IMR-90 (cell line): ENCODE measurements at regions not wholly inside any gene's neighbourhood (a gene's known extent, or its start where the extent isn't known, plus 50 kb on each side); places are given as distances from the start of the nearest gene placed in this dataset.

Source experiments
- ATAC-seq: fragments of 200-7000 bp; cut with Tn5 transposase; 2 replicates; pipeline ENCODE4 v1.9.1; 2020; ENCODE audit warnings: low read depth, mild to moderate bottlenecking, moderate library complexity
- BruUV-seq: library from RNA; stranded (reverse); fragments of 400-500 nt; replicated peaks from 2 replicates; lab custom pipeline; 2021; lab: Mats Ljungman, UMichigan
- CTCF ChIA-PET: fragments of 300-600 bp; formaldehyde crosslinking; extraction: SDS; loops from one replicate; lab custom pipeline; 2021; ENCODE audit warnings: antibody characterized with exemption; lab: Yijun Ruan, JAX
- POLR2A ChIA-PET: fragments of 300-600 bp; sonication (Branson Sonifier 250); formaldehyde crosslinking; loops from one replicate; lab custom pipeline; 2022; ENCODE audit warnings: antibody characterized with exemption; ENCODE audit not compliant: unreplicated experiment; lab: Charles Lee
- DNase-seq: peaks from one replicate; pipeline ENCODE4 v3.0.0; 2013
- H2AFZ ChIP-seq: replicated peaks from 2 replicates; pipeline ENCODE3; 2013; ENCODE audit warnings: low read length, mild to moderate bottlenecking; ENCODE audit not compliant: poor library complexity
- H2AK5ac ChIP-seq: 2 replicates; pipeline ENCODE4 v1.6.1; 2013; ENCODE audit warnings: low read depth, low read length, inconsistent platforms
- H2AK9ac ChIP-seq: replicated peaks from 2 replicates; pipeline ENCODE3; 2013; ENCODE audit warnings: mild to moderate bottlenecking, low read depth, low read length, moderate library complexity; ENCODE audit not compliant: poor library complexity
- H2BK120ac ChIP-seq: 2 replicates; pipeline ENCODE4 v1.6.1; 2013; ENCODE audit warnings: low read depth, low read length, inconsistent platforms
- H2BK15ac ChIP-seq: 3 replicates; pipeline ENCODE4 v1.6.1; 2013; ENCODE audit warnings: low read depth, low read length, inconsistent platforms
- H2BK20ac ChIP-seq: 2 replicates; pipeline ENCODE4 v1.6.1; 2013; ENCODE audit warnings: low read depth, mild to moderate bottlenecking, inconsistent platforms, low read length, moderate library complexity
- H2BK5ac ChIP-seq: 2 replicates; pipeline ENCODE4 v1.6.1; 2013; ENCODE audit warnings: mild to moderate bottlenecking, low read depth, low read length, inconsistent platforms; ENCODE audit not compliant: poor library complexity, severe bottlenecking
- H3K14ac ChIP-seq: replicated peaks from 2 replicates; pipeline ENCODE4 v1.6.1; 2013; ENCODE audit warnings: low read depth, low read length, inconsistent platforms
- H3K18ac ChIP-seq: 2 replicates; pipeline ENCODE4 v1.6.1; 2013; ENCODE audit warnings: low read depth, low read length, control low read depth
- H3K23ac ChIP-seq: 2 replicates; pipeline ENCODE4 v1.6.1; 2013; ENCODE audit warnings: low read depth, low read length, inconsistent platforms
- H3K27ac ChIP-seq: 2 replicates; pipeline ENCODE4 v1.5.1; 2013; ENCODE audit warnings: mild to moderate bottlenecking, control low read depth, low read length; ENCODE audit not compliant: insufficient read depth
- H3K27me3 ChIP-seq: 2 replicates; pipeline ENCODE4 v1.6.1; 2013; ENCODE audit warnings: low read length; ENCODE audit not compliant: control insufficient read depth, insufficient read depth
- H3K36me3 ChIP-seq: 2 replicates; pipeline ENCODE4 v1.6.1; 2013; ENCODE audit warnings: low read length, mixed read lengths; ENCODE audit not compliant: control insufficient read depth, insufficient read depth
- H3K4ac ChIP-seq: 2 replicates; pipeline ENCODE4 v1.6.1; 2013; ENCODE audit warnings: low read depth, low read length, inconsistent platforms
- H3K4me1 ChIP-seq: 2 replicates; pipeline ENCODE4 v1.6.1; 2013; ENCODE audit warnings: low read length, mixed read lengths; ENCODE audit not compliant: control insufficient read depth, insufficient read depth
- H3K4me2 ChIP-seq: 2 replicates; pipeline ENCODE4 v1.6.1; 2013; ENCODE audit warnings: low read depth, mild to moderate bottlenecking, control low read depth, low read length, moderate library complexity
- H3K4me3 ChIP-seq: 2 replicates; pipeline ENCODE4 v1.5.1; 2013; ENCODE audit warnings: low read depth, mild to moderate bottlenecking, control low read depth, low read length, moderate library complexity; ENCODE audit not compliant: insufficient read depth
- H3K56ac ChIP-seq: 2 replicates; pipeline ENCODE4 v1.6.1; 2013; ENCODE audit warnings: low read length, inconsistent platforms; ENCODE audit not compliant: insufficient read depth; ENCODE audit errors: extremely low read depth
- H3K79me1 ChIP-seq, 2 experiments: 2 replicates each; pipeline ENCODE4 v1.6.1; 2013; ENCODE audit warnings: low read length in 2 of 2, inconsistent platforms in 1 of 2, low read depth in 1 of 2
- H3K9ac ChIP-seq: 2 replicates; pipeline ENCODE4 v1.6.1; 2013; ENCODE audit warnings: low read depth, low read length, control low read depth
- H3K9me1 ChIP-seq: 2 replicates; pipeline ENCODE4 v1.6.1; 2013; ENCODE audit warnings: low read length, inconsistent platforms; ENCODE audit not compliant: insufficient read depth
- H3K9me3 ChIP-seq: 2 replicates; pipeline ENCODE4 v1.6.1; 2013; ENCODE audit warnings: low read length; ENCODE audit not compliant: control insufficient read depth, insufficient read depth
- H4K20me1 ChIP-seq: 2 replicates; pipeline ENCODE4 v1.6.1; 2013; ENCODE audit warnings: low read length, inconsistent platforms; ENCODE audit not compliant: insufficient read depth
- H4K5ac ChIP-seq: 2 replicates; pipeline ENCODE4 v1.6.1; 2013; ENCODE audit warnings: mild to moderate bottlenecking, low read depth, low read length, control low read depth
- H4K8ac ChIP-seq, 2 experiments: 2 replicates each; pipeline ENCODE4 v1.6.1; 2013; ENCODE audit warnings: low read depth in 2 of 2, low read length in 2 of 2, control low read depth in 1 of 2, inconsistent platforms in 1 of 2
- H4K91ac ChIP-seq: 2 replicates; pipeline ENCODE4 v1.6.1; 2013; ENCODE audit warnings: low read depth, low read length, inconsistent platforms; ENCODE audit not compliant: insufficient read depth
- BHLHE40 ChIP-seq: fragments of 150-350 bp; IDR thresholded peaks from 2 replicates; pipeline ENCODE4 v1.6.1; 2016; ENCODE audit warnings: mild to moderate bottlenecking, low read depth, low read length
- CEBPB ChIP-seq: IDR thresholded peaks from 2 replicates; pipeline ENCODE4 v1.6.1; 2012; ENCODE audit warnings: low read depth, low read length, improper control_type of control experiment
- CHD1 ChIP-seq: IDR thresholded peaks from 2 replicates; pipeline ENCODE4 v1.6.1; 2012; ENCODE audit warnings: low read depth, low read length, improper control_type of control experiment
- CTCF ChIP-seq: conservative IDR thresholded peaks from 2 replicates; pipeline ENCODE4 v1.5.1; 2012; ENCODE audit warnings: mild to moderate bottlenecking, low read depth, low read length, improper control_type of control experiment
- FOS ChIP-seq: fragments of 150-350 bp; IDR thresholded peaks from 2 replicates; pipeline ENCODE4 v1.6.1; 2016; ENCODE audit warnings: low read depth, low read length
- MAFK ChIP-seq: IDR thresholded peaks from 2 replicates; pipeline ENCODE4 v1.6.1; 2012; ENCODE audit warnings: low read depth, low read length, improper control_type of control experiment
- MAZ ChIP-seq: IDR thresholded peaks from 2 replicates; pipeline ENCODE4 v1.6.1; 2012; ENCODE audit warnings: low read depth, mild to moderate bottlenecking, low read length, improper control_type of control experiment, moderate library complexity, borderline replicate concordance
- MXI1 ChIP-seq: IDR thresholded peaks from 2 replicates; pipeline ENCODE4 v1.6.1; 2012; ENCODE audit warnings: low read depth, mild to moderate bottlenecking, low read length, moderate library complexity, borderline replicate concordance
- NFE2L2 ChIP-seq: fragments of 150-350 bp; IDR thresholded peaks from 2 replicates; pipeline ENCODE4 v1.6.1; 2016; ENCODE audit warnings: low read depth, mild to moderate bottlenecking, low read length
- POLR2A ChIP-seq: IDR thresholded peaks from 2 replicates; pipeline ENCODE4 v1.6.1; 2012; ENCODE audit warnings: mild to moderate bottlenecking, low read depth, low read length
- RAD21 ChIP-seq: IDR thresholded peaks from 2 replicates; pipeline ENCODE4 v1.6.1; 2012; ENCODE audit warnings: low read length, improper control_type of control experiment
- RCOR1 ChIP-seq: IDR thresholded peaks from 2 replicates; pipeline ENCODE4 v1.6.1; 2012; ENCODE audit warnings: mild to moderate bottlenecking, low read length, improper control_type of control experiment; ENCODE audit not compliant: insufficient replicate concordance
- RFX5 ChIP-seq: IDR thresholded peaks from 2 replicates; pipeline ENCODE4 v1.8.0; 2012; ENCODE audit warnings: low read depth, mild to moderate bottlenecking, low read length, moderate library complexity
- SMC3 ChIP-seq: fragments of 150-350 bp; IDR thresholded peaks from 2 replicates; pipeline ENCODE4 v1.6.1; 2016; ENCODE audit warnings: low read depth, mild to moderate bottlenecking, antibody characterized with exemption, low read length, moderate library complexity
- WGBS, 2 experiments: methylation state at CpG; one replicate each; pipeline versions ENCODE4 v1.1.5 to v1.1.7; 2013; ENCODE audit warnings: missing lambda C conversion rate in 2 of 2; ENCODE audit not compliant: insufficient read length in 1 of 2; ENCODE audit errors: extremely low coverage in 2 of 2; 5-methylcytosine and 5-hydroxymethylcytosine counted together
- dilution Hi-C: fragments of 300-500 bp; cut with HindIII; formaldehyde crosslinking; loops from one replicate; pipeline ENCODE4 v1.14.3; 2018; ENCODE audit warnings: low sequenced_read_pairs; ENCODE audit not compliant: unreplicated experiment
- in situ Hi-C: fragments of 300-500 bp; cut with MboI; formaldehyde crosslinking; loops from 3 replicates; pipeline ENCODE4 v1.14.3; 2019; ENCODE audit warnings: low sequenced_read_pairs, inconsistent platforms, mixed read lengths
- intact Hi-C: fragments of 100-400 bp; cut with micrococcal nuclease; formaldehyde crosslinking; loops from 2 replicates; pipeline ENCODE4 v1.10.0; 2022
- TF ChIP-seq, protein P1 (sequence below): fragments of 150-350 bp; IDR thresholded peaks from 2 replicates; pipeline ENCODE4 v1.6.1; 2016; ENCODE audit warnings: low read depth, mild to moderate bottlenecking, low read length, moderate library complexity, borderline replicate concordance
- TF ChIP-seq, protein P2 (sequence below): fragments of 150-350 bp; IDR thresholded peaks from 2 replicates; pipeline ENCODE4 v1.6.1; 2017; ENCODE audit warnings: mild to moderate bottlenecking, antibody characterized with exemption, low read length, low read depth

DNA sequence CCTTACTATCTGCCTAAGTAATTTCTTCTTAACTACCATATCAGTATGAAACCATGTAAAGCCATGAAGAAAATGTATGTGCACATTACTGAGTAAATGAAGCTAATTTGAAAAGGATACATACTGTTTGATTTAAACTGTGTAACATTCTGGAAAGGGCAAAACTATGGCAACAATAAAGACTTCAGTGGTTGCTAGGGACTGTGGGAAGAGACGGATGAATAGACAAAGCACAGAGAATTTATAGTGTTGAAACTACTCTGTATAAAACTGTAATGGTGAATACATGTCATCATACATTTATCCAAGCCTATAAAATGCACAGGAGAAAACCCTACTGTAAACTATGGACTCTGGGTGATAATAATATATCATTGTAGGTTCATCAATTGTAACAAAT is 1103.7 kb upstream of the EPHA6 start:
- no peak overlapping the region for H2BK5ac ChIP-seq
- intact Hi-C loops: no loop called here
- H4K91ac ChIP-seq: no peak overlapping the region
- no peak overlapping the region for H2AFZ ChIP-seq
- H2BK15ac ChIP-seq: no peak overlapping the region
- H4K8ac ChIP-seq: no peak overlapping the region
- DNase-seq: no peak
- no peaks in the 10 kb centered on the region for H3K4me1 ChIP-seq
- WGBS, 2 experiments: no CpG with 5 or more reads among the region's 1 CpG
- no peak overlapping the region for H3K4me3 ChIP-seq
- H4K5ac ChIP-seq: no peak overlapping the region
- no peak overlapping the region for H3K9ac ChIP-seq
- no peaks in the 10 kb centered on the region for H3K9me3 ChIP-seq
- H3K56ac ChIP-seq: no peak overlapping the region
- CTCF ChIA-PET: no interaction called here
- H4K20me1 ChIP-seq: no peaks in the 10 kb centered on the region
- H3K27ac ChIP-seq: no peak overlapping the region
- dilution Hi-C loops: no loop called here
- H3K9me1 ChIP-seq: no peaks in the 10 kb centered on the region
- H2AK5ac ChIP-seq: no peak overlapping the region
- no peak overlapping the region for H2BK20ac ChIP-seq
- H3K18ac ChIP-seq: no peak overlapping the region
- no peak overlapping the region for H2AK9ac ChIP-seq
- in situ Hi-C loops: no loop called here
- no peaks in the 10 kb centered on the region for H3K36me3 ChIP-seq
- no TSS peak for BruUV-seq
- TF ChIP-seq RAD21: no peak
- TF ChIP-seq RFX5: no peak
- TF ChIP-seq POLR2A: no peak
- TF ChIP-seq, protein P1, sequence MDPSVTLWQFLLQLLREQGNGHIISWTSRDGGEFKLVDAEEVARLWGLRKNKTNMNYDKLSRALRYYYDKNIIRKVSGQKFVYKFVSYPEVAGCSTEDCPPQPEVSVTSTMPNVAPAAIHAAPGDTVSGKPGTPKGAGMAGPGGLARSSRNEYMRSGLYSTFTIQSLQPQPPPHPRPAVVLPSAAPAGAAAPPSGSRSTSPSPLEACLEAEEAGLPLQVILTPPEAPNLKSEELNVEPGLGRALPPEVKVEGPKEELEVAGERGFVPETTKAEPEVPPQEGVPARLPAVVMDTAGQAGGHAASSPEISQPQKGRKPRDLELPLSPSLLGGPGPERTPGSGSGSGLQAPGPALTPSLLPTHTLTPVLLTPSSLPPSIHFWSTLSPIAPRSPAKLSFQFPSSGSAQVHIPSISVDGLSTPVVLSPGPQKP: no peak
- no peak for TF ChIP-seq RCOR1
- no peak for TF ChIP-seq NFE2L2
- TF ChIP-seq CTCF: no peak
- no peak for TF ChIP-seq CHD1
- TF ChIP-seq CEBPB: no peak
- TF ChIP-seq MXI1: no peak
- TF ChIP-seq, protein P2, sequence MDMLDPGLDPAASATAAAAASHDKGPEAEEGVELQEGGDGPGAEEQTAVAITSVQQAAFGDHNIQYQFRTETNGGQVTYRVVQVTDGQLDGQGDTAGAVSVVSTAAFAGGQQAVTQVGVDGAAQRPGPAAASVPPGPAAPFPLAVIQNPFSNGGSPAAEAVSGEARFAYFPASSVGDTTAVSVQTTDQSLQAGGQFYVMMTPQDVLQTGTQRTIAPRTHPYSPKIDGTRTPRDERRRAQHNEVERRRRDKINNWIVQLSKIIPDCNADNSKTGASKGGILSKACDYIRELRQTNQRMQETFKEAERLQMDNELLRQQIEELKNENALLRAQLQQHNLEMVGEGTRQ: no peak
- TF ChIP-seq MAFK: no peak
- no peak for TF ChIP-seq MAZ
- no peak for TF ChIP-seq BHLHE40
- no peak for TF ChIP-seq FOS
- TF ChIP-seq SMC3: no peak
- ATAC-seq: no peak
- H3K4me2 ChIP-seq: no peak overlapping the region
- no peak overlapping the region for H3K4ac ChIP-seq
- no peak overlapping the region for H3K23ac ChIP-seq
- H3K27me3 ChIP-seq: no peaks in the 10 kb centered on the region
- no peaks in the 10 kb centered on the region for H3K79me1 ChIP-seq
- H2BK120ac ChIP-seq: no peak overlapping the region
- no peak overlapping the region for H3K14ac ChIP-seq
- POLR2A ChIA-PET: no interaction called here
